ENCODE measurements at regions not wholly inside any gene's neighbourhood (a gene's known extent, or its start where the extent isn't known, plus 50 kb on each side); places are given as distances from the start of the nearest gene placed in this dataset.

- no peak for TF ChIP-seq CTCF (conservative IDR thresholded peaks at IDR 0.05)
- no peak for TF ChIP-seq ZFX (IDR thresholded peaks at IDR 0.05)
Observed at GRCh38 chr2:12935796-12936195, 219.1 kb downstream of the TRIB2 start.

Measured in C4-2B (cell line).